ENCODE measurements at regions not wholly inside any gene's neighbourhood (a gene's known extent, or its start where the extent isn't known, plus 50 kb on each side); places are given as distances from the start of the nearest gene placed in this dataset.

- ChIA-PET CTCF (no interaction called here), POLR2A (no interaction called here)
Observed at GRCh38 chr18:39366656-39367055, 1801.1 kb upstream of the CELF4 start.

- ChIA-PET POLR2A (no interaction called here), CTCF (no interaction called here)
Observed at GRCh38 chr18:39365836-39366485, 1800.4 kb upstream of the CELF4 start.

- ChIA-PET POLR2A (no interaction called here), CTCF (no interaction called here)
Observed at GRCh38 chr18:39360072-39360471, 1794.5 kb upstream of the CELF4 start.

- POLR2A ChIA-PET = no interaction called here
- CTCF ChIA-PET = no interaction called here
Observed at GRCh38 chr18:39359636-39360035, 1794.0 kb upstream of the CELF4 start.

- ChIA-PET CTCF (no interaction called here), POLR2A (no interaction called here)
Observed at GRCh38 chr18:39350945-39351344, 1785.3 kb upstream of the CELF4 start.

GRCh38 chr18:39349801-39350200 lies 1784.2 kb upstream of the CELF4 start:
- ChIA-PET POLR2A (no interaction called here), CTCF (no interaction called here)

- CTCF ChIA-PET = no interaction called here
- POLR2A ChIA-PET = no interaction called here
Observed at GRCh38 chr18:39348757-39349156, 1783.2 kb upstream of the CELF4 start.

GRCh38 chr18:39347701-39348100 lies 1782.1 kb upstream of the CELF4 start:
- POLR2A ChIA-PET = no interaction called here
- CTCF ChIA-PET = interaction anchor here (0.7 kb wide), 1 partner anchor 539 kb away, joined by 3 read pairs; no protein-coding TSS in a partner anchor

- POLR2A ChIA-PET = no interaction called here
- CTCF ChIA-PET = no interaction called here
Observed at GRCh38 chr18:39346916-39347315, 1781.3 kb upstream of the CELF4 start.

GRCh38 chr18:39345321-39345720 lies 1779.7 kb upstream of the CELF4 start:
- ChIA-PET POLR2A (no interaction called here), CTCF (no interaction called here)

GRCh38 chr18:39344487-39344886 lies 1778.9 kb upstream of the CELF4 start:
- POLR2A ChIA-PET = no interaction called here

GRCh38 chr18:39341129-39341528 lies 1775.5 kb upstream of the CELF4 start:
- ChIA-PET CTCF (no interaction called here), POLR2A (no interaction called here)

More at GRCh38 chr18:39344487-39344886, 1778.9 kb upstream of the CELF4 start:
- CTCF ChIA-PET = no interaction called here

- CTCF ChIA-PET = no interaction called here
- POLR2A ChIA-PET = no interaction called here
Observed at GRCh38 chr18:39340418-39340817, 1774.8 kb upstream of the CELF4 start.

GRCh38 chr18:39329496-39330275 lies 1764.1 kb upstream of the CELF4 start:
- POLR2A ChIA-PET = no interaction called here
- CTCF ChIA-PET = interaction anchor here (0.7 kb wide), 1 partner anchor 9 kb away, joined by 3 read pairs; no protein-coding TSS in a partner anchor

- POLR2A ChIA-PET = no interaction called here
Observed at GRCh38 chr18:39326772-39327171, 1761.2 kb upstream of the CELF4 start.

GRCh38 chr18:39325973-39326372 lies 1760.4 kb upstream of the CELF4 start:
- CTCF ChIA-PET = no interaction called here
- POLR2A ChIA-PET = no interaction called here

More at GRCh38 chr18:39326772-39327171, 1761.2 kb upstream of the CELF4 start:
- CTCF ChIA-PET = no interaction called here

GRCh38 chr18:39319141-39319540 lies 1753.5 kb upstream of the CELF4 start:
- POLR2A ChIA-PET = no interaction called here
- CTCF ChIA-PET = no interaction called here

- POLR2A ChIA-PET = no interaction called here
- CTCF ChIA-PET = no interaction called here
Observed at GRCh38 chr18:39318462-39318861, 1752.9 kb upstream of the CELF4 start.

GRCh38 chr18:39318008-39318407 lies 1752.4 kb upstream of the CELF4 start:
- ChIA-PET POLR2A (no interaction called here), CTCF (no interaction called here)

GRCh38 chr18:39314595-39314994 lies 1749.0 kb upstream of the CELF4 start:
- ChIA-PET POLR2A (no interaction called here), CTCF (no interaction called here)

GRCh38 chr18:39313992-39314391 lies 1748.4 kb upstream of the CELF4 start:
- ChIA-PET CTCF (no interaction called here), POLR2A (no interaction called here)

All from activated CD8-positive, alpha-beta memory T cell treated with anti-CD3 and anti-CD28 coated beads for 36 hours (primary cell).